ENCODE measurements at regions not wholly inside any gene's neighbourhood (a gene's known extent, or its start where the extent isn't known, plus 50 kb on each side); places are given as distances from the start of the nearest gene placed in this dataset.

DNA sequence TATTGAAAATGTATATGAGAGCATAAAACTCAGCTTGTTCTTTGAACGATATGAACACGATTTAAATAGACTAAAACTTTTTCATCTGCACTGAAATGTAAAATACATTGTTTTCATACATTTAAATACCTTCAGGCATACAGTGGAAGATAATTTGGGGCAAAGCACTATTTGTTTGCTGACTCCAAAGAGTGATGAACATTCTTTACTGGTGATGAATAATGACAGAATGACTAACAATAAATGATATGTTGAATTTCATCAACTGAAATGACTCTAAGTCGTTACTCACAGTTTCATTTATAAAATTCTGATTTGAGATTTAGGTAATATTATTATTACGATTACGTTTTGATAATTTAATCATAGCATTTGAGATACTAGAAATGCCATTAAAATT, 1160.1 kb downstream of the NLGN4X start:
- TF ChIP-seq TAF1 (IDR thresholded peaks at IDR 0.05; ENCODE audit: low read depth, low read length) (no peak), POLR2A (IDR thresholded peaks at IDR 0.05; ENCODE audit: low read depth, low read length) (no peak), POLR2AphosphoS5 (IDR thresholded peaks at IDR 0.05; ENCODE audit: low read depth, low read length) (no peak), SPI1 (IDR thresholded peaks at IDR 0.05; ENCODE audit: low read depth, low read length) (no peak)

All from GM12891 (cell line).